Peyer's patch (tissue), 4 donors: ENCODE measurements at regions not wholly inside any gene's neighbourhood (a gene's known extent, or its start where the extent isn't known, plus 50 kb on each side); places are given as distances from the start of the nearest gene placed in this dataset.
"Not testable (repeated sequence)": the region's sequence is repeated elsewhere in the genome, so short reads cannot be mapped to it uniquely, and the experiment has no call there.

Experiments used
- CTCF ChIP-seq, 6 experiments: fragments of 450-650 bp in 4 of 6; fragments of 200-600 bp in 2 of 6; sonication (generic) in 1 of 6; IDR thresholded peaks; one replicate each; pipeline ENCODE4 v1.5.1; 2017 to 2019; ENCODE audit warnings: antibody characterized with exemption in 6 of 6, mild to moderate bottlenecking in 3 of 6, moderate library complexity in 1 of 6
- POLR2A ChIP-seq, 2 donors: fragments of 450-650 bp; IDR thresholded peaks; one replicate each; pipeline ENCODE4 v1.5.1; 2017; ENCODE audit warnings: antibody characterized with exemption in 2 of 2, mild to moderate bottlenecking in 2 of 2, moderate library complexity in 2 of 2

GRCh38 chr10:4274671-4275070 is 489.7 kb upstream of the KLF6 start:
- TF ChIP-seq POLR2A, CTCF (IDR thresholded peaks at IDR 0.05): not testable (repeated sequence)
